Ishikawa (cell line): ENCODE measurements at regions not wholly inside any gene's neighbourhood (a gene's known extent, or its start where the extent isn't known, plus 50 kb on each side); places are given as distances from the start of the nearest gene placed in this dataset.

ENCODE experiments used
- CREB1 ChIP-seq: IDR thresholded peaks from 2 replicates; pipeline ENCODE4 v1.6.1; 2012; ENCODE audit warnings: low read depth
- EP300 ChIP-seq: IDR thresholded peaks from 2 replicates; pipeline ENCODE4 v1.6.1; 2012; ENCODE audit warnings: borderline replicate concordance
- NFIC ChIP-seq: IDR thresholded peaks from 2 replicates; pipeline ENCODE4 v1.6.1; 2012
- REST ChIP-seq: IDR thresholded peaks from 2 replicates; pipeline ENCODE4 v1.6.1; 2012; ENCODE audit warnings: low read depth, mild to moderate bottlenecking
- TCF12 ChIP-seq: IDR thresholded peaks from 2 replicates; pipeline ENCODE4 v1.6.1; 2012; ENCODE audit warnings: low read depth
- TEAD4 ChIP-seq: IDR thresholded peaks from 2 replicates; pipeline ENCODE4 v1.6.1; 2012
- YY1 ChIP-seq: IDR thresholded peaks from 2 replicates; pipeline ENCODE4 v1.6.1; 2012; ENCODE audit warnings: low read depth
- ZBTB7A ChIP-seq: IDR thresholded peaks from 2 replicates; pipeline ENCODE4 v1.6.1; 2012; ENCODE audit warnings: low read depth
- TF ChIP-seq, protein P1 (sequence below): IDR thresholded peaks from 2 replicates; pipeline ENCODE4 v1.6.1; 2012
- TF ChIP-seq, protein P2 (sequence below): IDR thresholded peaks from 2 replicates; pipeline ENCODE4 v1.6.1; 2012

DNA sequence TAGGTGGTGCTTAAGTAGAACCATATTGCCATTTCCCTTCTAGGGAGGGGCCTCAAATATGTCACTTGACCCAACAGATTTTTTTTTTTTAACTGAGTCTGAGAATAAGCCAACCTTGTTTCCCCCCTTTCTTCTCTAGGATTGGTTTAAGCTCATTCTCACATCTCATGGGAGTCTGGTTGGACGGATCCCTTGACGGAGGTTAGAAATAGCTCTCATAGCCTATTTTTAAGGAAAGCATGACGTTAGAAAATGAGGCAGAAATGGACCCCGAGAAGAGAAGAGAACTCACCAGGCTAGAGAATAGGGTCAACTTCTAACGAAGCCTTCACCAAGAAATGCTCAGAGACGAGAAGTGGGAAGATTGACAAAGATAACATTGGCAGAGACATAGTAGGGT is 95.1 kb upstream of the ZFHX3 start:
- no peak for TF ChIP-seq REST
- TF ChIP-seq, protein P1, sequence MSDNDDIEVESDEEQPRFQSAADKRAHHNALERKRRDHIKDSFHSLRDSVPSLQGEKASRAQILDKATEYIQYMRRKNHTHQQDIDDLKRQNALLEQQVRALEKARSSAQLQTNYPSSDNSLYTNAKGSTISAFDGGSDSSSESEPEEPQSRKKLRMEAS, result no peak
- no peak for TF ChIP-seq EP300
- no peak for TF ChIP-seq NFIC
- no peak for TF ChIP-seq TCF12
- no peak for TF ChIP-seq TEAD4
- no peak for TF ChIP-seq YY1
- TF ChIP-seq CREB1, result no peak
- TF ChIP-seq, protein P2, sequence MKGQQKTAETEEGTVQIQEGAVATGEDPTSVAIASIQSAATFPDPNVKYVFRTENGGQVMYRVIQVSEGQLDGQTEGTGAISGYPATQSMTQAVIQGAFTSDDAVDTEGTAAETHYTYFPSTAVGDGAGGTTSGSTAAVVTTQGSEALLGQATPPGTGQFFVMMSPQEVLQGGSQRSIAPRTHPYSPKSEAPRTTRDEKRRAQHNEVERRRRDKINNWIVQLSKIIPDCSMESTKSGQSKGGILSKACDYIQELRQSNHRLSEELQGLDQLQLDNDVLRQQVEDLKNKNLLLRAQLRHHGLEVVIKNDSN, result no peak
- no peak for TF ChIP-seq ZBTB7A
